ENCODE measurements at regions not wholly inside any gene's neighbourhood (a gene's known extent, or its start where the extent isn't known, plus 50 kb on each side); places are given as distances from the start of the nearest gene placed in this dataset.

DNA sequence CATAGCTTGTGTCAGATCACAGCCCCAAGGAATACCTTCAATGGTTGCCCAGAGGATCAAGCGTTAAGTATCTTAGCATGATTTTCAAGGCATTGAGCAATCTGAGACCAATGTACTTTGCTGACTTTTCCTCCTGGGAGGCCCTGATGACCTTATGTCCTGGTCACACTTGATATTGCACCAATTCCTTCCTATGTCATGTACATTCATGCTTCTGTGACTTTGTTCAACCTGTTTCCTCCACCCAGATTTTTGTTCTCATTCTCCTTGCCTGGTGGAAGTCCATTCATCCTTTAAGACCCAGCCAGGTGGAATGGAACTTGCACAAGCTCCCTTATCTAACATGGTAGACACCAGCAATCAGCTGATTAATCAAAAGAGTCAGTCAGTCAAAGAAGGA lies 160.8 kb downstream of the PFKFB3 start:
- H3K27me3 ChIP-seq (ENCODE audit: control insufficient read depth in 1 of 2, insufficient read depth in 2 of 2, low read length in 2 of 2) = peaks cover 0 to 12% of the 10 kb centered on the region in 2 experiments; a peak in 3 of 5 replicates
- DNase-seq (ENCODE audit: low spot score) (no peak), FAIRE-seq (no peak), ATAC-seq (no peak)
- H3K27ac ChIP-seq (ENCODE audit: extremely low read length, insufficient read depth, low read length) = no peak overlapping the region
- 60% methylated on average over 1 of the region's 1 CpG for WGBS (ENCODE audit: low lambda C conversion rate)
- H3K9ac ChIP-seq (ENCODE audit: insufficient read depth, low read depth, low read length) = no peak overlapping the region
- CTCF ChIA-PET (ENCODE audit: low intra/inter-chr PET ratio, low total read pairs) = no interaction called here
- intact Hi-C loops (cut with micrococcal nuclease; ENCODE audit: unreplicated experiment) = no loop called here
- H4K20me1 ChIP-seq (ENCODE audit: insufficient read depth, low read length) = no peaks in the 10 kb centered on the region
- H3K9me3 ChIP-seq (ENCODE audit: low read length) = no peaks in the 10 kb centered on the region
- POLR2A ChIA-PET = no interaction called here
- no peak overlapping the region for H3K4me2 ChIP-seq (ENCODE audit: low read depth, low read length)
- in situ Hi-C loops (cut with HindIII; ENCODE audit: extremely low pct_ligation_motif_present, low pct_unique_long_range_greater_than_20kb) = no loop called here
- no peak overlapping the region for H3K4me3 ChIP-seq (replicated peaks in 1 of 3; ENCODE audit: insufficient read depth in 1 of 3, low read depth in 2 of 3, low read length in 3 of 3)
- H3K36me3 ChIP-seq (replicated peaks in 1 of 2; ENCODE audit: control insufficient read depth in 1 of 2, insufficient read depth in 2 of 2, low read length in 2 of 2) = no peaks in the 10 kb centered on the region
- H3K4me1 ChIP-seq (ENCODE audit: insufficient read depth, low read length) = peaks cover 14% of the 10 kb centered on the region
- H2AFZ ChIP-seq (ENCODE audit: low read length) = no peak overlapping the region
- TF ChIP-seq ZNF292 (CRISPR knock-in tag; IDR thresholded peaks at IDR 0.05; ENCODE audit: borderline replicate concordance, low read depth) = no peak
- TF ChIP-seq DMAP1 (CRISPR knock-in tag; IDR thresholded peaks at IDR 0.05) = no peak
- TF ChIP-seq ZNF253 (CRISPR knock-in tag; IDR thresholded peaks at IDR 0.05; ENCODE audit: borderline replicate concordance) = no peak
- TF ChIP-seq JARID2 (CRISPR knock-in tag; IDR thresholded peaks at IDR 0.05; ENCODE audit: insufficient replicate concordance) = no peak
- no peak for TF ChIP-seq ZNF766 (CRISPR knock-in tag; IDR thresholded peaks at IDR 0.05; ENCODE audit: borderline replicate concordance)
- TF ChIP-seq, protein P1, sequence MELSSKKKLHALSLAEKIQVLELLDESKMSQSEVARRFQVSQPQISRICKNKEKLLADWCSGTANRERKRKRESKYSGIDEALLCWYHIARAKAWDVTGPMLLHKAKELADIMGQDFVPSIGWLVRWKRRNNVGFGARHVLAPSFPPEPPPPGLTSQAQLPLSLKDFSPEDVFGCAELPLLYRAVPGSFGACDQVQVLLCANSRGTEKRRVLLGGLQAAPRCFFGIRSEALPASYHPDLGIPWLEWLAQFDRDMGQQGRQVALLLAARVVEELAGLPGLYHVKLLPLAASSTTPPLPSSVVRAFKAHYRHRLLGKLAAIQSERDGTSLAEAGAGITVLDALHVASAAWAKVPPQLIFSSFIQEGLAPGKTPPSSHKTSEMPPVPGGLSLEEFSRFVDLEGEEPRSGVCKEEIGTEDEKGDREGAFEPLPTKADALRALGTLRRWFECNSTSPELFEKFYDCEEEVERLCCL (CRISPR knock-in tag; IDR thresholded peaks at IDR 0.05; ENCODE audit: borderline replicate concordance) = no peak
- TF ChIP-seq HNRNPLL (IDR thresholded peaks at IDR 0.05; ENCODE audit: low read depth, low read length, poor library complexity, severe bottlenecking) = no peak
- TF ChIP-seq ZNF143 (CRISPR knock-in tag; IDR thresholded peaks at IDR 0.05) = no peak
- TF ChIP-seq EP300 (IDR thresholded peaks at IDR 0.05; ENCODE audit: low read depth in 2 of 2, low read length in 2 of 2) = no peak
- TF ChIP-seq EP300 (CRISPR knock-in tag; IDR thresholded peaks at IDR 0.05; ENCODE audit: borderline replicate concordance) = no peak
- TF ChIP-seq ZNF431 (CRISPR knock-in tag; IDR thresholded peaks at IDR 0.05; ENCODE audit: borderline replicate concordance, low read depth) = no peak
- TF ChIP-seq, protein P2, sequence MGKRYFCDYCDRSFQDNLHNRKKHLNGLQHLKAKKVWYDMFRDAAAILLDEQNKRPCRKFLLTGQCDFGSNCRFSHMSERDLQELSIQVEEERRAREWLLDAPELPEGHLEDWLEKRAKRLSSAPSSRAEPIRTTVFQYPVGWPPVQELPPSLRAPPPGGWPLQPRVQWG (CRISPR knock-in tag; IDR thresholded peaks at IDR 0.05; ENCODE audit: borderline replicate concordance, low read depth) = no peak
- TF ChIP-seq, protein P3, sequence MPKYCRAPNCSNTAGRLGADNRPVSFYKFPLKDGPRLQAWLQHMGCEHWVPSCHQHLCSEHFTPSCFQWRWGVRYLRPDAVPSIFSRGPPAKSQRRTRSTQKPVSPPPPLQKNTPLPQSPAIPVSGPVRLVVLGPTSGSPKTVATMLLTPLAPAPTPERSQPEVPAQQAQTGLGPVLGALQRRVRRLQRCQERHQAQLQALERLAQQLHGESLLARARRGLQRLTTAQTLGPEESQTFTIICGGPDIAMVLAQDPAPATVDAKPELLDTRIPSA (CRISPR knock-in tag; IDR thresholded peaks at IDR 0.05; ENCODE audit: borderline replicate concordance) = no peak
- TF ChIP-seq RORA (CRISPR knock-in tag; IDR thresholded peaks at IDR 0.05) = no peak
- no peak for TF ChIP-seq FOSL1 (CRISPR knock-in tag; IDR thresholded peaks at IDR 0.05; ENCODE audit: borderline replicate concordance)
- TF ChIP-seq FOXK2 (IDR thresholded peaks at IDR 0.05) = no peak
- TF ChIP-seq SCMH1 (CRISPR knock-in tag; IDR thresholded peaks at IDR 0.05; ENCODE audit: borderline replicate concordance) = no peak
- no peak for TF ChIP-seq SP2 (CRISPR knock-in tag; IDR thresholded peaks at IDR 0.05)
- TF ChIP-seq MEIS1 (CRISPR knock-in tag; IDR thresholded peaks at IDR 0.05; ENCODE audit: borderline replicate concordance) = no peak
- TF ChIP-seq MXI1 (IDR thresholded peaks at IDR 0.05; ENCODE audit: borderline replicate concordance, low read depth, low read length) = no peak
- TF ChIP-seq, protein P4, sequence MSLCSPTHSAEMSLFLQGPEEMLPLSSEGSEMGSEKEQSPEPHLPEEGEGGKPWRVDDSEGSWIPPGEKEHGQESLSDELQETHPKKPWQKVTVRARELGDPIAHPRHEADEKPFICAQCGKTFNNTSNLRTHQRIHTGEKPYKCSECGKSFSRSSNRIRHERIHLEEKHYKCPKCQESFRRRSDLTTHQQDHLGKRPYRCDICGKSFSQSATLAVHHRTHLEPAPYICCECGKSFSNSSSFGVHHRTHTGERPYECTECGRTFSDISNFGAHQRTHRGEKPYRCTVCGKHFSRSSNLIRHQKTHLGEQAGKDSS (CRISPR knock-in tag; IDR thresholded peaks at IDR 0.05; ENCODE audit: borderline replicate concordance, low read depth) = no peak
- H3K79me2 ChIP-seq (ENCODE audit: insufficient read depth, low read length) = no peaks in the 10 kb centered on the region
- no TSS peak for BruUV-seq (replicated peaks)
